NCI-H2227 treated with DMSO at 0.1 percent for 48 hours (cell line): ENCODE measurements at regions not wholly inside any gene's neighbourhood (a gene's known extent, or its start where the extent isn't known, plus 50 kb on each side); places are given as distances from the start of the nearest gene placed in this dataset.
"Not testable (repeated sequence)": the region's sequence is repeated elsewhere in the genome, so short reads cannot be mapped to it uniquely, and the experiment has no call there.

Experiments
- DNase-seq: peaks from one replicate; lab custom pipeline; 2025; lab: John Stamatoyannopoulos, UW

- no peak for DNase-seq
These were observed 102.5 kb downstream of the ADAMTS15 start for GRCh38 chr11:130550984-130551383.

- no peak for DNase-seq
These were observed 102.9 kb downstream of the ADAMTS15 start for GRCh38 chr11:130551388-130551787.

GRCh38 chr11:130553306-130553705, 104.9 kb downstream of the ADAMTS15 start:
- DNase-seq = no peak

- DNase-seq = no peak
These were observed 106.0 kb downstream of the ADAMTS15 start for GRCh38 chr11:130554241-130555055.

GRCh38 chr11:130555251-130555841, 106.9 kb downstream of the ADAMTS15 start:
- DNase-seq = no peak

- peak; percentile 18 for DNase-seq
These were observed 111.7 kb downstream of the ADAMTS15 start for GRCh38 chr11:130560000-130560780.

- DNase-seq = no peak
These were observed 112.3 kb downstream of the ADAMTS15 start for GRCh38 chr11:130560781-130561109.

- no peak for DNase-seq
These were observed 113.0 kb downstream of the ADAMTS15 start for GRCh38 chr11:130561441-130561881.

GRCh38 chr11:130562549-130562948, 114.1 kb downstream of the ADAMTS15 start:
- DNase-seq = no peak

- DNase-seq = not testable (repeated sequence)
These were observed 117.9 kb downstream of the ADAMTS15 start for GRCh38 chr11:130566360-130566759.

GRCh38 chr11:130571519-130571918, 123.1 kb downstream of the ADAMTS15 start:
- DNase-seq = no peak

- DNase-seq = no peak
These were observed 123.6 kb downstream of the ADAMTS15 start for GRCh38 chr11:130571947-130572584.

- no peak for DNase-seq
These were observed 125.3 kb downstream of the ADAMTS15 start for GRCh38 chr11:130573767-130574166.

GRCh38 chr11:130574740-130575139, 126.3 kb downstream of the ADAMTS15 start:
- DNase-seq = no peak

GRCh38 chr11:130576146-130576545, 127.7 kb downstream of the ADAMTS15 start:
- no peak for DNase-seq

GRCh38 chr11:130578738-130579368, 130.4 kb downstream of the ADAMTS15 start:
- DNase-seq = no peak

- peak; percentile 35 for DNase-seq
These were observed 131.9 kb downstream of the ADAMTS15 start for GRCh38 chr11:130580372-130580771.

GRCh38 chr11:130580891-130581492, 132.5 kb downstream of the ADAMTS15 start:
- no peak for DNase-seq

GRCh38 chr11:130581646-130582045, 133.2 kb downstream of the ADAMTS15 start:
- no peak for DNase-seq

- DNase-seq = no peak
These were observed 133.7 kb downstream of the ADAMTS15 start for GRCh38 chr11:130582176-130582575.

GRCh38 chr11:130582981-130583380, 134.5 kb downstream of the ADAMTS15 start:
- no peak for DNase-seq
